ENCODE measurements at regions not wholly inside any gene's neighbourhood (a gene's known extent, or its start where the extent isn't known, plus 50 kb on each side); places are given as distances from the start of the nearest gene placed in this dataset.

DNA sequence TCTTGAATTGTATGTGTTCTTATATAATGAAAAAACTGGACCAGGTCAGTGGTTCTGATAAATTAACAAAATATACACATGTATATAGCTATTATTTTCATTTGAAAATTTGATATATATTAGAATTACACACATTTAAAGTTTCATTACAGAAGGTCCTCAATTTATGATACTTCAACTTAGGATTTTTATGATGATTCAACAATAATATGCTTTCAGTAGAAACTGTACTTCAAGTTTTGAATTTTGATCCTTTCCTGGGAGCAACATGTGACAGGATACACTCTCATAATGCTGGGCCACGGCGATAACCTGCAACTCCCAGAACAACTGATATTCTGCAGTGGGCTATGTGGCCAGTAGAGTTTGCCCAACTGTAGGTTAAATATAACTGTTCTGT lies 344.7 kb downstream of the TAF11L14 start:
- Histone ChIP-seq H4K91ac (replicated peaks; ENCODE audit: insufficient read length, low read length) (no peak overlapping the region), H3K9me3 (ENCODE audit: insufficient read depth in 2 of 2, low read depth in 1 of 2, low read length in 1 of 2) (no peaks in the 10 kb centered on the region), H3K36me3 (ENCODE audit: control insufficient read depth in 2 of 4, insufficient read depth in 4 of 4, low read length in 3 of 4) (no peaks in the 10 kb centered on the region), H2BK5ac (ENCODE audit: low read depth, low read length) (no peak overlapping the region), H2AFZ (ENCODE audit: low read length) (no peak overlapping the region), H2BK15ac (ENCODE audit: low read length) (no peak overlapping the region), H3K23me2 (ENCODE audit: low read depth, low read length) (no peaks in the 10 kb centered on the region), H2BK12ac (ENCODE audit: low read depth, low read length) (no peak overlapping the region), H3K4me3 (ENCODE audit: extremely low read depth in 1 of 4, insufficient read depth in 2 of 4, low read depth in 3 of 4, low read length in 4 of 4) (no peak overlapping the region), H2AK5ac (ENCODE audit: low read depth, low read length) (no peak overlapping the region), H4K20me1 (replicated peaks in 1 of 2; ENCODE audit: control insufficient read depth in 1 of 2, insufficient read depth in 2 of 2, low read length in 2 of 2) (no peaks in the 10 kb centered on the region), H3K4me2 (ENCODE audit: insufficient read depth in 1 of 2, low read depth in 2 of 2, low read length in 2 of 2) (no peak overlapping the region), H4K5ac (ENCODE audit: insufficient read length, low read depth, low read length) (no peak overlapping the region), H3K23ac (ENCODE audit: insufficient read length) (no peak overlapping the region), H2BK20ac (ENCODE audit: low read length) (no peak overlapping the region), H3K18ac (ENCODE audit: extremely low read depth, low read length) (no peak overlapping the region), H3K56ac (replicated peaks; ENCODE audit: insufficient read length, low read depth, low read length) (no peak overlapping the region), H3K4me1 (replicated peaks in 1 of 4; ENCODE audit: control insufficient read depth in 3 of 4, insufficient read depth in 4 of 4, low read length in 3 of 4) (no peaks in the 10 kb centered on the region), H3K9ac (replicated peaks in 1 of 4; ENCODE audit: extremely low read depth in 1 of 4, low read depth in 3 of 4, low read length in 3 of 4) (no peak overlapping the region), H3K4ac (replicated peaks; ENCODE audit: insufficient read length, low read depth, low read length) (no peak overlapping the region), H3K14ac (ENCODE audit: insufficient read length) (no peak overlapping the region), H4K8ac (ENCODE audit: extremely low read depth, insufficient read depth, low read length) (no peak overlapping the region), H2BK120ac (replicated peaks; ENCODE audit: low read depth, low read length) (no peak overlapping the region), H3K79me1 (ENCODE audit: low read depth, low read length) (no peaks in the 10 kb centered on the region), H3K79me2 (ENCODE audit: control insufficient read depth in 1 of 2, insufficient read depth in 2 of 2, low read length in 2 of 2) (no peaks in the 10 kb centered on the region), H3K27me3 (replicated peaks in 1 of 4; ENCODE audit: control insufficient read depth in 3 of 4, extremely low read depth in 1 of 4, insufficient read depth in 3 of 4, low read length in 3 of 4) (no peaks in the 10 kb centered on the region), H3K27ac (ENCODE audit: low read depth, low read length) (no peak overlapping the region)
- ChIA-PET POLR2A (ENCODE audit: partially characterized antibody) (no interaction called here), CTCF (ENCODE audit: partially characterized antibody) (no interaction called here)
- 90% methylated on average over 2 of the region's 2 CpGs; no CpG with 5 or more reads in 1 of the 2 experiments for WGBS, 2 experiments (ENCODE audit: extremely low coverage in 1 of 2, insufficient coverage in 1 of 2, insufficient read length in 1 of 2, insufficient replicate concordance in 2 of 2, low coverage in 1 of 2, low lambda C conversion rate in 2 of 2, missing lambda C conversion rate in 1 of 2)
- DNase-seq (ENCODE audit: low read depth in 1 of 2, low spot score in 2 of 2) (no peak), FAIRE-seq (no peak)
- TF ChIP-seq RXRA (IDR thresholded peaks at IDR 0.05; ENCODE audit: insufficient read depth, low read depth, low read length) (no peak), CTCF (IDR thresholded peaks at IDR 0.05; ENCODE audit: control extremely low read depth in 1 of 3, insufficient read depth in 1 of 3, low read depth in 1 of 3, low read length in 3 of 3) (no peak), CTBP2 (IDR thresholded peaks at IDR 0.05; ENCODE audit: borderline replicate concordance, insufficient read depth, insufficient read length, low read length) (no peak), EZH2 (IDR thresholded peaks at IDR 0.05; ENCODE audit: low read depth, low read length, severe bottlenecking) (no peak), RNF2 (IDR thresholded peaks at IDR 0.05; ENCODE audit: borderline replicate concordance, low read depth, low read length, missing control alignments, poor library complexity, severe bottlenecking) (no peak), KDM1A (IDR thresholded peaks at IDR 0.05; ENCODE audit: borderline replicate concordance, low read length) (no peak), TAF1 (IDR thresholded peaks at IDR 0.05; ENCODE audit: low read depth, low read length) (no peak), SIRT6 (IDR thresholded peaks at IDR 0.05; ENCODE audit: low read length) (no peak), TCF12 (IDR thresholded peaks at IDR 0.05; ENCODE audit: low read depth, low read length) (no peak), CHD1 (IDR thresholded peaks at IDR 0.05; ENCODE audit: low read depth, low read length) (no peak), SUZ12 (IDR thresholded peaks at IDR 0.05; ENCODE audit: low read length) (no peak), SIN3A (conservative IDR thresholded peaks at IDR 0.05 in 1 of 2, IDR thresholded peaks at IDR 0.05 in 1 of 2; ENCODE audit: low read depth in 1 of 2, low read length in 2 of 2) (no peak)

All from H1 (cell line).